HG03103 (cell line): ENCODE measurements at regions not wholly inside any gene's neighbourhood (a gene's known extent, or its start where the extent isn't known, plus 50 kb on each side); places are given as distances from the start of the nearest gene placed in this dataset.

ENCODE experiments used
- ATAC-seq: cut with Tn5 transposase; IDR thresholded peaks from one replicate; pipeline ENCODE4 v1.9.1; 2021; ENCODE audit warnings: low read depth; ENCODE audit not compliant: unreplicated experiment

GRCh38 chr5:103498800-103499551, 63.6 kb downstream of the NUDT12 start:
- no peak for ATAC-seq

GRCh38 chr5:103498211-103498610, 64.4 kb downstream of the NUDT12 start:
- ATAC-seq = no peak

- ATAC-seq = no peak
Measured at GRCh38 chr5:103497781-103498180, 64.8 kb downstream of the NUDT12 start.

- ATAC-seq = no peak
Measured at GRCh38 chr5:103490030-103490739, 72.4 kb downstream of the NUDT12 start.

GRCh38 chr5:103489307-103489706, 73.3 kb downstream of the NUDT12 start:
- ATAC-seq = no peak

GRCh38 chr5:103487822-103488493, 74.6 kb downstream of the NUDT12 start:
- ATAC-seq = no peak

- ATAC-seq = no peak
Measured at GRCh38 chr5:103487218-103487617, 75.4 kb downstream of the NUDT12 start.

- ATAC-seq = no peak
Measured at GRCh38 chr5:103486739-103487138, 75.8 kb downstream of the NUDT12 start.

GRCh38 chr5:103480246-103480645, 82.3 kb downstream of the NUDT12 start:
- ATAC-seq = no peak

GRCh38 chr5:103477678-103478077, 84.9 kb downstream of the NUDT12 start:
- no peak for ATAC-seq

GRCh38 chr5:103476811-103477210, 85.8 kb downstream of the NUDT12 start:
- no peak for ATAC-seq

GRCh38 chr5:103475629-103476240, 86.9 kb downstream of the NUDT12 start:
- no peak for ATAC-seq

GRCh38 chr5:103474677-103475076, 87.9 kb downstream of the NUDT12 start:
- ATAC-seq = no peak

GRCh38 chr5:103473725-103474124, 88.9 kb downstream of the NUDT12 start:
- ATAC-seq = no peak

GRCh38 chr5:103472830-103473229, 89.8 kb downstream of the NUDT12 start:
- ATAC-seq = no peak

GRCh38 chr5:103472265-103472664, 90.3 kb downstream of the NUDT12 start:
- no peak for ATAC-seq

GRCh38 chr5:103469288-103470040, 93.1 kb downstream of the NUDT12 start:
- ATAC-seq = no peak

- ATAC-seq = no peak
Measured at GRCh38 chr5:103467831-103468230, 94.8 kb downstream of the NUDT12 start.

- ATAC-seq = no peak
Measured at GRCh38 chr5:103466495-103466894, 96.1 kb downstream of the NUDT12 start.

- ATAC-seq = no peak
Measured at GRCh38 chr5:103465891-103466290, 96.7 kb downstream of the NUDT12 start.
